Loucy (cell line): ENCODE measurements at regions not wholly inside any gene's neighbourhood (a gene's known extent, or its start where the extent isn't known, plus 50 kb on each side); places are given as distances from the start of the nearest gene placed in this dataset.

ENCODE experiments used
- H2AFZ ChIP-seq: fragments of 200-600 bp; sonication (generic); 2 replicates; pipeline ENCODE4 v1.6.0; 2016; ENCODE audit warnings: antibody characterized with exemption, mild to moderate bottlenecking, low read length, moderate library complexity
- H3F3A ChIP-seq: fragments of 200-600 bp; 2 replicates; pipeline ENCODE4 v1.6.0; 2016; ENCODE audit warnings: antibody characterized with exemption, low read depth, mild to moderate bottlenecking
- H3K27me3 ChIP-seq: fragments of 200-600 bp; sonication (generic); 2 replicates; pipeline ENCODE4 v1.6.1; 2014; ENCODE audit warnings: low read length, mild to moderate bottlenecking; ENCODE audit not compliant: insufficient read depth, poor library complexity, severe bottlenecking
- H3K36me3 ChIP-seq: fragments of 200-600 bp; sonication (generic); 2 replicates; pipeline ENCODE4 v1.6.1; 2016; ENCODE audit warnings: low read length; ENCODE audit not compliant: insufficient read depth
- H3K4me1 ChIP-seq: fragments of 200-600 bp; sonication (generic); 2 replicates; pipeline ENCODE4 v1.5.1; 2014; ENCODE audit warnings: low read length, mild to moderate bottlenecking; ENCODE audit not compliant: insufficient read depth, poor library complexity, severe bottlenecking
- H3K4me2 ChIP-seq: fragments of 200-600 bp; sonication (generic); 2 replicates; pipeline ENCODE4 v1.6.0; 2014; ENCODE audit warnings: antibody characterized with exemption, low read length, low read depth, mild to moderate bottlenecking; ENCODE audit not compliant: poor library complexity, severe bottlenecking
- H3K4me3 ChIP-seq: fragments of 200-600 bp; sonication (generic); 2 replicates; pipeline ENCODE4 v1.5.1; 2014; ENCODE audit warnings: low read length, mild to moderate bottlenecking, mixed read lengths; ENCODE audit not compliant: poor library complexity, severe bottlenecking
- H3K79me2 ChIP-seq: fragments of 200-600 bp; sonication (generic); 2 replicates; pipeline ENCODE4 v1.6.1; 2014; ENCODE audit warnings: low read length; ENCODE audit not compliant: insufficient read depth
- H3K9ac ChIP-seq: fragments of 200-600 bp; sonication (generic); 2 replicates; pipeline ENCODE4 v1.6.0; 2014; ENCODE audit warnings: mild to moderate bottlenecking, low read depth, low read length, moderate library complexity; ENCODE audit not compliant: poor library complexity, severe bottlenecking
- H3K9me2 ChIP-seq: fragments of 200-600 bp; sonication (generic); replicated peaks from 2 replicates; pipeline ENCODE4 v1.6.1; 2016; ENCODE audit warnings: low read depth, low read length, mixed read lengths
- H3K9me3 ChIP-seq: fragments of 200-600 bp; sonication (generic); 2 replicates; pipeline ENCODE4 v1.6.1; 2014; ENCODE audit warnings: mild to moderate bottlenecking, antibody characterized with exemption, low read length, low read depth; ENCODE audit not compliant: insufficient read depth
- H4K20me1 ChIP-seq: fragments of 200-600 bp; sonication (generic); 2 replicates; pipeline ENCODE4 v1.6.0; 2014; ENCODE audit warnings: antibody characterized with exemption, low read length, mild to moderate bottlenecking; ENCODE audit not compliant: insufficient read depth, poor library complexity, severe bottlenecking
- EZH2phosphoT487 ChIP-seq: fragments of 200-600 bp; IDR thresholded peaks from 2 replicates; pipeline ENCODE4 v1.6.1; 2018; ENCODE audit warnings: antibody characterized with exemption, mild to moderate bottlenecking, moderate library complexity, borderline replicate concordance
- TF ChIP-seq, protein P1 (sequence below): fragments of 200-600 bp; sonication (generic); conservative IDR thresholded peaks from 2 replicates; pipeline ENCODE4 v1.5.1; 2014; ENCODE audit warnings: mild to moderate bottlenecking, antibody characterized with exemption, low read length

DNA sequence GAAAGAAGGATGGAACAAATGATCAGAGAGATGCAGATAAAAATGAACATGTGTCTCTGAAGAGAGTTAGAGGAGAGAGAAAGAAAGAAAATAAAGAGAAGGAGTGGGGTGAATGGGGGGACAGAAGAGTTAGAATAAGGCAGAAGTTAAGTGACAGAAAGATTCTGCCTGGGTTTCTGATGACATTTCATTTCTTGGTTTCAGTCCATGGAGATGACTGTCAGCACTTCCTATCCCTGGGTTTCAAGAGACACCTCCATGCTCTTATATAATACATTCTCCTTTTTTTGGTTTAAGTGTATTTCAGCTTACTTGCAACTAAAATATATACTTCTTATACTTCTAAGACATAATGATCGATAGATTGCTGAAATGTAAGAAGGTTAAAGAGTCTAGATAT is 213.0 kb upstream of the IL12B start:
- Histone ChIP-seq H4K20me1 (no peaks in the 10 kb centered on the region), H3K36me3 (no peaks in the 10 kb centered on the region), H3K9me3 (no peaks in the 10 kb centered on the region), H3K4me1 (no peaks in the 10 kb centered on the region), H2AFZ (no peak overlapping the region), H3K4me2 (no peak overlapping the region), H3K79me2 (no peaks in the 10 kb centered on the region), H3K4me3 (no peak overlapping the region), H3K9ac (no peak overlapping the region), H3F3A (no peaks in the 10 kb centered on the region), H3K9me2 (no peaks in the 10 kb centered on the region), H3K27me3 (no peaks in the 10 kb centered on the region)
- TF ChIP-seq, protein P1, sequence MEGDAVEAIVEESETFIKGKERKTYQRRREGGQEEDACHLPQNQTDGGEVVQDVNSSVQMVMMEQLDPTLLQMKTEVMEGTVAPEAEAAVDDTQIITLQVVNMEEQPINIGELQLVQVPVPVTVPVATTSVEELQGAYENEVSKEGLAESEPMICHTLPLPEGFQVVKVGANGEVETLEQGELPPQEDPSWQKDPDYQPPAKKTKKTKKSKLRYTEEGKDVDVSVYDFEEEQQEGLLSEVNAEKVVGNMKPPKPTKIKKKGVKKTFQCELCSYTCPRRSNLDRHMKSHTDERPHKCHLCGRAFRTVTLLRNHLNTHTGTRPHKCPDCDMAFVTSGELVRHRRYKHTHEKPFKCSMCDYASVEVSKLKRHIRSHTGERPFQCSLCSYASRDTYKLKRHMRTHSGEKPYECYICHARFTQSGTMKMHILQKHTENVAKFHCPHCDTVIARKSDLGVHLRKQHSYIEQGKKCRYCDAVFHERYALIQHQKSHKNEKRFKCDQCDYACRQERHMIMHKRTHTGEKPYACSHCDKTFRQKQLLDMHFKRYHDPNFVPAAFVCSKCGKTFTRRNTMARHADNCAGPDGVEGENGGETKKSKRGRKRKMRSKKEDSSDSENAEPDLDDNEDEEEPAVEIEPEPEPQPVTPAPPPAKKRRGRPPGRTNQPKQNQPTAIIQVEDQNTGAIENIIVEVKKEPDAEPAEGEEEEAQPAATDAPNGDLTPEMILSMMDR, result no peak
- TF ChIP-seq EZH2phosphoT487, result no peak

DNA sequence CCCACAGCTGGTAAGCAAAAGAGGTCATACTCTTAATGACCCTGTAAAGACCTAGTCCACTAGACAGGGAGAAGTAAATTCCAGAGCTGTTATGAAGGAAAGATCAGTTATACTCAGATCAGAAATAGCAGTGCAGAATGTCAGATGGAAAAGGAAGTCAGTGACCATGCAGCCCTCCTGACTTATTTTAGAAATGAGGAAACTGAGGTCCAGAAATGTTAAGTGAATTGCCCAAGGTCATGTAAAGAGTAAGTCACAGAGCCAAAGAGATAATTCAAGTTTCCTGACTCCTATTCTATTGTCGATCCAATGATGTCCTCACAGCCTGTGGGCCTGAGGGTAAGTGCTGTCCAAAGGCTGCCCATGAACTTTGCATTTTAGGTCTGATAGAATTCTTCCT is 214.9 kb upstream of the IL12B start:
- Histone ChIP-seq H3K4me2 (no peak overlapping the region), H3K27me3 (no peaks in the 10 kb centered on the region), H3K9me3 (no peaks in the 10 kb centered on the region)

GRCh38 chr5:159547466-159548195 is 217.3 kb upstream of the IL12B start:
- Histone ChIP-seq H3K9ac (no peak overlapping the region), H3K79me2 (no peaks in the 10 kb centered on the region), H2AFZ (no peak overlapping the region), H3K4me2 (no peak overlapping the region), H3K27me3 (no peaks in the 10 kb centered on the region), H3K4me1 (no peaks in the 10 kb centered on the region), H3K4me3 (no peak overlapping the region), H3K36me3 (no peaks in the 10 kb centered on the region), H3F3A (no peaks in the 10 kb centered on the region), H3K9me3 (no peaks in the 10 kb centered on the region), H3K9me2 (no peaks in the 10 kb centered on the region), H4K20me1 (no peaks in the 10 kb centered on the region)
- TF ChIP-seq EZH2phosphoT487, result no peak
- TF ChIP-seq, protein P1, result no peak

More for the DNA sequence above, 214.9 kb upstream of the IL12B start:
- Histone ChIP-seq H3K79me2 (no peaks in the 10 kb centered on the region), H2AFZ (no peak overlapping the region), H4K20me1 (no peaks in the 10 kb centered on the region), H3K4me1 (no peaks in the 10 kb centered on the region), H3K4me3 (no peak overlapping the region), H3K9ac (no peak overlapping the region), H3F3A (no peaks in the 10 kb centered on the region), H3K9me2 (no peaks in the 10 kb centered on the region), H3K36me3 (no peaks in the 10 kb centered on the region)
- TF ChIP-seq, protein P1, result no peak
- TF ChIP-seq EZH2phosphoT487, result no peak
